HepG2 (cell line): ENCODE measurements at regions not wholly inside any gene's neighbourhood (a gene's known extent, or its start where the extent isn't known, plus 50 kb on each side); places are given as distances from the start of the nearest gene placed in this dataset.
A peak's percentile ranks its signal among the peaks of the same experiment; 100 is the strongest.

Experiments used
- DNMT3B ChIP-seq: conservative IDR thresholded peaks from 2 replicates; pipeline ENCODE4 v1.6.1; 2016; ENCODE audit warnings: missing biosample characterization, control low read depth
- HES4 ChIP-seq: sonication (generic); formaldehyde crosslinking; IDR thresholded peaks from 2 replicates; pipeline ENCODE4 v1.9.0; 2021; ENCODE audit warnings: mild to moderate bottlenecking, missing genetic modification reagents, borderline replicate concordance
- HIC2 ChIP-seq: sonication (generic); formaldehyde crosslinking; IDR thresholded peaks from 2 replicates; pipeline ENCODE4 v1.9.0; 2022; ENCODE audit warnings: low read depth, missing genetic modification reagents
- KAT7 ChIP-seq: IDR thresholded peaks from 2 replicates; pipeline ENCODE4 v1.6.1; 2018; ENCODE audit warnings: borderline replicate concordance, missing compliant biosample characterization
- NKX3-1 ChIP-seq: sonication (generic); formaldehyde crosslinking; IDR thresholded peaks from 2 replicates; pipeline ENCODE4 v1.5.0; 2020; ENCODE audit warnings: missing genetic modification reagents
- NR1H2 ChIP-seq: sonication (generic); formaldehyde crosslinking; IDR thresholded peaks from 2 replicates; pipeline ENCODE4 v1.8.1; 2022; ENCODE audit warnings: low read depth, missing genetic modification reagents, borderline replicate concordance
- NR2C2 ChIP-seq: sonication (generic); formaldehyde crosslinking; IDR thresholded peaks from 2 replicates; pipeline ENCODE4 v1.4.0; 2020; ENCODE audit warnings: missing genetic modification reagents, mild to moderate bottlenecking, moderate library complexity, borderline replicate concordance
- NR2F6 ChIP-seq, 2 experiments: IDR thresholded peaks; 2 replicates each; pipeline ENCODE4 v1.6.1; 2016; ENCODE audit warnings: antibody characterized with exemption in 1 of 2, mild to moderate bottlenecking in 1 of 2
- POGZ ChIP-seq: sonication (generic); formaldehyde crosslinking; IDR thresholded peaks from 2 replicates; pipeline ENCODE4 v1.4.0; 2020; ENCODE audit warnings: mild to moderate bottlenecking, missing genetic modification reagents
- PRMT3 ChIP-seq: sonication (generic); formaldehyde crosslinking; IDR thresholded peaks from 2 replicates; pipeline ENCODE4 v1.8.1; 2022; ENCODE audit warnings: low read depth, mild to moderate bottlenecking, moderate library complexity, missing genetic modification reagents, borderline replicate concordance
- RFXAP ChIP-seq: sonication (generic); formaldehyde crosslinking; IDR thresholded peaks from 2 replicates; pipeline ENCODE4 v1.4.0; 2020; ENCODE audit warnings: missing genetic modification reagents, borderline replicate concordance
- RXRA ChIP-seq: sonication (generic); formaldehyde crosslinking; IDR thresholded peaks from 2 replicates; pipeline ENCODE4 v1.5.1; 2020; ENCODE audit warnings: missing genetic modification reagents
- TRIM24 ChIP-seq: sonication (generic); formaldehyde crosslinking; IDR thresholded peaks from 2 replicates; pipeline ENCODE4 v1.8.0; 2022; ENCODE audit warnings: mild to moderate bottlenecking, missing genetic modification reagents
- ZBTB20 ChIP-seq: sonication (generic); formaldehyde crosslinking; IDR thresholded peaks from 2 replicates; pipeline ENCODE4 v1.8.1; 2023; ENCODE audit warnings: missing genetic modification reagents, low read depth, mild to moderate bottlenecking, borderline replicate concordance
- ZFP36L1 ChIP-seq: sonication (generic); formaldehyde crosslinking; IDR thresholded peaks from 2 replicates; pipeline ENCODE4 v1.8.0; 2022; ENCODE audit warnings: mild to moderate bottlenecking, missing genetic modification reagents, moderate library complexity
- ZNF160 ChIP-seq: sonication (generic); formaldehyde crosslinking; IDR thresholded peaks from 2 replicates; pipeline ENCODE4 v1.8.0; 2022; ENCODE audit warnings: mild to moderate bottlenecking, inconsistent platforms, missing genetic modification reagents
- ZNF281 ChIP-seq: sonication (generic); formaldehyde crosslinking; IDR thresholded peaks from 2 replicates; pipeline ENCODE4 v1.4.0; 2020; ENCODE audit warnings: missing genetic modification reagents, borderline replicate concordance
- ZNF335 ChIP-seq: sonication (generic); formaldehyde crosslinking; IDR thresholded peaks from 2 replicates; pipeline ENCODE4 v1.4.0; 2020; ENCODE audit warnings: missing genetic modification reagents
- ZNF619 ChIP-seq: sonication (generic); formaldehyde crosslinking; IDR thresholded peaks from 2 replicates; pipeline ENCODE4 v1.4.0; 2020; ENCODE audit warnings: mild to moderate bottlenecking, missing genetic modification reagents
- ZNF737 ChIP-seq: sonication (generic); formaldehyde crosslinking; IDR thresholded peaks from 2 replicates; pipeline ENCODE4 v1.5.0; 2020; ENCODE audit warnings: missing genetic modification reagents, mild to moderate bottlenecking, borderline replicate concordance
- ZNF772 ChIP-seq: sonication (generic); formaldehyde crosslinking; IDR thresholded peaks from 2 replicates; pipeline ENCODE4 v1.5.0; 2020; ENCODE audit warnings: mild to moderate bottlenecking, missing genetic modification reagents
- ZNF784 ChIP-seq: sonication (generic); formaldehyde crosslinking; IDR thresholded peaks from 2 replicates; pipeline ENCODE4 v1.5.1; 2020; ENCODE audit warnings: missing genetic modification reagents, mild to moderate bottlenecking, borderline replicate concordance
- ZSCAN12 ChIP-seq: sonication (generic); formaldehyde crosslinking; IDR thresholded peaks from 2 replicates; pipeline ENCODE4 v1.9.0; 2021; ENCODE audit warnings: mild to moderate bottlenecking, missing genetic modification reagents

GRCh38 chr9:81833563-81834345 is 94.5 kb upstream of the SPATA31D4 start (continued):
- TF ChIP-seq NKX3-1 (CRISPR knock-in tag) (peak; percentile 66), ZNF619 (CRISPR knock-in tag) (no peak), ZNF335 (CRISPR knock-in tag) (no peak), RXRA (peak; percentile 90), ZNF281 (CRISPR knock-in tag) (no peak), ZSCAN12 (CRISPR knock-in tag) (no peak), HES4 (CRISPR knock-in tag) (no peak), NR2F6 (IDR thresholded peaks at IDR 0.05) (peak; percentile 89), NR2F6 (CRISPR knock-in tag; IDR thresholded peaks at IDR 0.05) (peak; percentile 97), NR1H2 (CRISPR knock-in tag) (no peak), NR2C2 (CRISPR knock-in tag) (no peak), POGZ (CRISPR knock-in tag) (peak; percentile 52; the same call in 1 of the 2 replicates), DNMT3B (CRISPR knock-in tag) (no peak), KAT7 (CRISPR knock-in tag) (no peak), ZNF784 (CRISPR knock-in tag) (no peak), ZBTB20 (peak; percentile 62; the same call in 1 of the 2 replicates), ZFP36L1 (CRISPR knock-in tag) (no peak), RFXAP (0 out of 2 replicates have a peak, but pooled peaks have one; percentile 19), HIC2 (peak; percentile 50; the same call in 1 of the 2 replicates), ZNF737 (CRISPR knock-in tag) (no peak), ZNF772 (0 out of 2 replicates have a peak, but pooled peaks have one; percentile 26), ZNF160 (CRISPR knock-in tag) (no peak), PRMT3 (CRISPR knock-in tag) (no peak), TRIM24 (CRISPR knock-in tag) (no peak)
